Urothelium cell line (cell line): ENCODE measurements at regions not wholly inside any gene's neighbourhood (a gene's known extent, or its start where the extent isn't known, plus 50 kb on each side); places are given as distances from the start of the nearest gene placed in this dataset.

ENCODE experiments used
- DNase-seq: peaks from one replicate; pipeline ENCODE4 v3.0.0; 2011; ENCODE audit warnings: low spot score, mixed read lengths
- FAIRE-seq: peaks from 2 replicates; lab custom pipeline; 2011; peaks lifted over from hg19 to GRCh38; lab: Jason Lieb, UNC

GRCh38 chr3:116767726-116768125 lies 58.1 kb downstream of the TUSC7 start:
- DNase-seq: no peak
- FAIRE-seq: no peak

- FAIRE-seq (no peak), DNase-seq (peak; percentile 14)
Measured at GRCh38 chr3:116770815-116771450, 61.4 kb downstream of the TUSC7 start.

- FAIRE-seq (no peak), DNase-seq (no peak)
Measured at GRCh38 chr3:116776880-116777785, 67.6 kb downstream of the TUSC7 start.

- no peak for DNase-seq
- no peak for FAIRE-seq
Measured at GRCh38 chr3:116785226-116785625, 75.6 kb downstream of the TUSC7 start.

GRCh38 chr3:116802651-116803050 lies 93.1 kb downstream of the TUSC7 start:
- FAIRE-seq (no peak), DNase-seq (no peak)

GRCh38 chr3:116806351-116806750 lies 96.8 kb downstream of the TUSC7 start:
- DNase-seq (no peak), FAIRE-seq (no peak)

- no peak for DNase-seq
- no peak for FAIRE-seq
Measured at GRCh38 chr3:116808725-116809124, 99.1 kb downstream of the TUSC7 start.

GRCh38 chr3:116809208-116809607 lies 99.6 kb downstream of the TUSC7 start:
- no peak for FAIRE-seq
- no peak for DNase-seq

- DNase-seq (no peak), FAIRE-seq (no peak)
Measured at GRCh38 chr3:116811754-116812153, 102.2 kb downstream of the TUSC7 start.

- FAIRE-seq: no peak
- no peak for DNase-seq
Measured at GRCh38 chr3:116812949-116813348, 103.4 kb downstream of the TUSC7 start.

GRCh38 chr3:116815321-116815720 lies 105.7 kb downstream of the TUSC7 start:
- FAIRE-seq: no peak
- no peak for DNase-seq

GRCh38 chr3:116815831-116816588 lies 106.4 kb downstream of the TUSC7 start:
- no peak for DNase-seq
- FAIRE-seq: no peak

GRCh38 chr3:116821371-116821770 lies 111.8 kb downstream of the TUSC7 start:
- FAIRE-seq: no peak

GRCh38 chr3:116824208-116824607 lies 114.6 kb downstream of the TUSC7 start:
- FAIRE-seq: no peak
- no peak for DNase-seq

More at GRCh38 chr3:116821371-116821770, 111.8 kb downstream of the TUSC7 start:
- DNase-seq: no peak

- FAIRE-seq (no peak), DNase-seq (no peak)
Measured at GRCh38 chr3:116833202-116833601, 123.6 kb downstream of the TUSC7 start.

GRCh38 chr3:116834816-116835215 lies 125.2 kb downstream of the TUSC7 start:
- DNase-seq (no peak), FAIRE-seq (no peak)

- no peak for FAIRE-seq
Measured at GRCh38 chr3:116835658-116836057, 126.1 kb downstream of the TUSC7 start.

GRCh38 chr3:116836286-116836685 lies 126.7 kb downstream of the TUSC7 start:
- DNase-seq (no peak), FAIRE-seq (no peak)

More at GRCh38 chr3:116835658-116836057, 126.1 kb downstream of the TUSC7 start:
- peak; percentile 14 for DNase-seq

- no peak for DNase-seq
- no peak for FAIRE-seq
Measured at GRCh38 chr3:116837483-116837882, 127.9 kb downstream of the TUSC7 start.

GRCh38 chr3:116841003-116841735 lies 131.6 kb downstream of the TUSC7 start:
- DNase-seq: no peak
- FAIRE-seq: no peak
